OCI-LY7 (cell line): ENCODE measurements at regions not wholly inside any gene's neighbourhood (a gene's known extent, or its start where the extent isn't known, plus 50 kb on each side); places are given as distances from the start of the nearest gene placed in this dataset.

Experiments used
- EZH2phosphoT487 ChIP-seq: fragments of 200-600 bp; sonication (generic); IDR thresholded peaks from 2 replicates; pipeline ENCODE4 v1.6.1; 2018; ENCODE audit warnings: low read depth, borderline replicate concordance, mild to moderate bottlenecking, mixed run types, antibody characterized with exemption, low read length, moderate library complexity, mixed read lengths
- TF ChIP-seq, protein P1 (sequence below): fragments of 200-600 bp; sonication (generic); conservative IDR thresholded peaks from 2 replicates; pipeline ENCODE4 v1.5.1; 2014; ENCODE audit warnings: mild to moderate bottlenecking, antibody characterized with exemption, low read length, moderate library complexity, mixed read lengths

- TF ChIP-seq, protein P1, sequence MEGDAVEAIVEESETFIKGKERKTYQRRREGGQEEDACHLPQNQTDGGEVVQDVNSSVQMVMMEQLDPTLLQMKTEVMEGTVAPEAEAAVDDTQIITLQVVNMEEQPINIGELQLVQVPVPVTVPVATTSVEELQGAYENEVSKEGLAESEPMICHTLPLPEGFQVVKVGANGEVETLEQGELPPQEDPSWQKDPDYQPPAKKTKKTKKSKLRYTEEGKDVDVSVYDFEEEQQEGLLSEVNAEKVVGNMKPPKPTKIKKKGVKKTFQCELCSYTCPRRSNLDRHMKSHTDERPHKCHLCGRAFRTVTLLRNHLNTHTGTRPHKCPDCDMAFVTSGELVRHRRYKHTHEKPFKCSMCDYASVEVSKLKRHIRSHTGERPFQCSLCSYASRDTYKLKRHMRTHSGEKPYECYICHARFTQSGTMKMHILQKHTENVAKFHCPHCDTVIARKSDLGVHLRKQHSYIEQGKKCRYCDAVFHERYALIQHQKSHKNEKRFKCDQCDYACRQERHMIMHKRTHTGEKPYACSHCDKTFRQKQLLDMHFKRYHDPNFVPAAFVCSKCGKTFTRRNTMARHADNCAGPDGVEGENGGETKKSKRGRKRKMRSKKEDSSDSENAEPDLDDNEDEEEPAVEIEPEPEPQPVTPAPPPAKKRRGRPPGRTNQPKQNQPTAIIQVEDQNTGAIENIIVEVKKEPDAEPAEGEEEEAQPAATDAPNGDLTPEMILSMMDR, result no peak
- TF ChIP-seq EZH2phosphoT487, result no peak
Observed at GRCh38 chr4:134936014-134936413, 734.4 kb upstream of the PABPC4L start.
